Thymus (tissue), 11 donors: ENCODE measurements at regions not wholly inside any gene's neighbourhood (a gene's known extent, or its start where the extent isn't known, plus 50 kb on each side); places are given as distances from the start of the nearest gene placed in this dataset.

Experiments
- DNase-seq, 9 donors: peaks; one replicate each; pipeline ENCODE4 v3.0.0-alpha.2; 2013; ENCODE audit warnings: low spot score in 9 of 9, low read depth in 6 of 9, missing footprints in 1 of 9
- H3K27ac ChIP-seq, 2 donors: one replicate each; pipeline ENCODE4 v1.5.1; 2013; ENCODE audit warnings: control low read depth in 1 of 2, low read depth in 1 of 2, low read length in 1 of 2, mild to moderate bottlenecking in 1 of 2, moderate library complexity in 1 of 2
- H3K27me3 ChIP-seq, 2 donors: one replicate each; pipeline ENCODE4 v1.5.1; 2013; ENCODE audit warnings: low read length in 1 of 2; ENCODE audit not compliant: control insufficient read depth in 2 of 2, insufficient read depth in 1 of 2
- H3K36me3 ChIP-seq, 2 donors: one replicate each; pipeline ENCODE4 v1.5.1; 2013; ENCODE audit warnings: low read length in 1 of 2, mild to moderate bottlenecking in 1 of 2, moderate library complexity in 1 of 2; ENCODE audit not compliant: control insufficient read depth in 2 of 2, insufficient read depth in 2 of 2
- H3K4me1 ChIP-seq, 2 donors: one replicate each; pipeline ENCODE4 v1.5.1; 2013; ENCODE audit warnings: low read length in 2 of 2; ENCODE audit not compliant: control insufficient read depth in 2 of 2, insufficient read depth in 2 of 2
- H3K4me3 ChIP-seq, 2 donors: one replicate each; pipeline ENCODE4 v1.5.1; 2013; ENCODE audit warnings: low read length in 2 of 2, control low read depth in 1 of 2, mild to moderate bottlenecking in 1 of 2
- H3K9me3 ChIP-seq, 2 donors: one replicate each; pipeline ENCODE4 v1.5.1; 2013; ENCODE audit warnings: low read length in 1 of 2, mild to moderate bottlenecking in 1 of 2; ENCODE audit not compliant: control insufficient read depth in 2 of 2, insufficient read depth in 1 of 2
- WGBS: extraction: QIAGEN DNeasy Blood & Tissue Kit; methylation state at CpG from one replicate; pipeline ENCODE4 v1.1.7; 2013; 5-methylcytosine and 5-hydroxymethylcytosine counted together
- donor health status: healthy.

GRCh38 chr13:73877399-73877798 is 256.8 kb downstream of the KLF12 start:
- no peak overlapping the region for H3K4me3 ChIP-seq
- peaks cover 0 to 3% of the 10 kb centered on the region in 2 donors for H3K9me3 ChIP-seq
- DNase-seq = no peak
- H3K36me3 ChIP-seq = no peaks in the 10 kb centered on the region
- H3K27ac ChIP-seq = no peak overlapping the region
- peaks cover 0 to 3% of the 10 kb centered on the region in 2 donors for H3K4me1 ChIP-seq
- H3K27me3 ChIP-seq = no peaks in the 10 kb centered on the region

- H3K4me1 ChIP-seq = peaks cover 0 to 3% of the 10 kb centered on the region in 2 donors
- no peak overlapping the region for H3K4me3 ChIP-seq
- peaks cover 0 to 3% of the 10 kb centered on the region in 2 donors for H3K9me3 ChIP-seq
- WGBS = 100% methylated on average over 1 of the region's 1 CpG
- no peak for DNase-seq
- no peak overlapping the region for H3K27ac ChIP-seq
- H3K27me3 ChIP-seq = no peaks in the 10 kb centered on the region
- H3K36me3 ChIP-seq = no peaks in the 10 kb centered on the region
These were observed 257.9 kb downstream of the KLF12 start for GRCh38 chr13:73876323-73876722.

GRCh38 chr13:73873940-73874830 is 260.0 kb downstream of the KLF12 start:
- H3K9me3 ChIP-seq = peaks cover 0 to 3% of the 10 kb centered on the region in 2 donors
- WGBS = 88% methylated on average over 5 of the region's 5 CpGs
- H3K27me3 ChIP-seq = no peaks in the 10 kb centered on the region
- no peaks in the 10 kb centered on the region for H3K4me1 ChIP-seq
- no peaks in the 10 kb centered on the region for H3K36me3 ChIP-seq
- H3K27ac ChIP-seq = no peak overlapping the region
- H3K4me3 ChIP-seq = no peak overlapping the region
- no peak for DNase-seq

- 98% methylated on average over 3 of the region's 3 CpGs for WGBS
- H3K4me3 ChIP-seq = no peak overlapping the region
These were observed 261.8 kb downstream of the KLF12 start for GRCh38 chr13:73872397-73872796.

GRCh38 chr13:73870970-73871935 is 263.0 kb downstream of the KLF12 start:
- Histone ChIP-seq H3K27me3 (no peaks in the 10 kb centered on the region), H3K27ac (no peak overlapping the region), H3K4me3 (no peak overlapping the region), H3K9me3 (no peaks in the 10 kb centered on the region), H3K36me3 (no peaks in the 10 kb centered on the region), H3K4me1 (no peaks in the 10 kb centered on the region)
- peak in 1 of 9 donors; percentile 2 for DNase-seq
- 95% methylated on average over 15 of the region's 15 CpGs for WGBS

More at GRCh38 chr13:73872397-73872796, 261.8 kb downstream of the KLF12 start:
- Histone ChIP-seq H3K4me1 (no peaks in the 10 kb centered on the region), H3K27me3 (no peaks in the 10 kb centered on the region), H3K9me3 (no peaks in the 10 kb centered on the region), H3K27ac (no peak overlapping the region), H3K36me3 (no peaks in the 10 kb centered on the region)
- no peak for DNase-seq

- no peaks in the 10 kb centered on the region for H3K4me1 ChIP-seq
- H3K27me3 ChIP-seq = no peaks in the 10 kb centered on the region
- no peaks in the 10 kb centered on the region for H3K36me3 ChIP-seq
- H3K4me3 ChIP-seq = no peak overlapping the region
- no peaks in the 10 kb centered on the region for H3K9me3 ChIP-seq
- DNase-seq = no peak
- no peak overlapping the region for H3K27ac ChIP-seq
- WGBS = 89% methylated on average over 5 of the region's 5 CpGs
These were observed 264.0 kb downstream of the KLF12 start for GRCh38 chr13:73870036-73870741.

- no peaks in the 10 kb centered on the region for H3K4me1 ChIP-seq
- no peak for DNase-seq
- 98% methylated on average over 1 of the region's 1 CpG for WGBS
- H3K27me3 ChIP-seq = no peaks in the 10 kb centered on the region
- no peak overlapping the region for H3K4me3 ChIP-seq
- no peaks in the 10 kb centered on the region for H3K36me3 ChIP-seq
- no peak overlapping the region for H3K27ac ChIP-seq
- H3K9me3 ChIP-seq = no peaks in the 10 kb centered on the region
These were observed 269.2 kb downstream of the KLF12 start for GRCh38 chr13:73865027-73865426.

GRCh38 chr13:73861136-73861535 is 273.1 kb downstream of the KLF12 start:
- whole genome bisulfite sequencing = 96% methylated on average over 2 of the region's 2 CpGs
- H3K9me3 ChIP-seq = no peaks in the 10 kb centered on the region
- no peak for DNase-seq
- no peaks in the 10 kb centered on the region for H3K27me3 ChIP-seq
- no peak overlapping the region for H3K27ac ChIP-seq
- H3K4me1 ChIP-seq = no peaks in the 10 kb centered on the region
- no peaks in the 10 kb centered on the region for H3K36me3 ChIP-seq
- H3K4me3 ChIP-seq = no peak overlapping the region
